ENCODE measurements at regions not wholly inside any gene's neighbourhood (a gene's known extent, or its start where the extent isn't known, plus 50 kb on each side); places are given as distances from the start of the nearest gene placed in this dataset.

DNA sequence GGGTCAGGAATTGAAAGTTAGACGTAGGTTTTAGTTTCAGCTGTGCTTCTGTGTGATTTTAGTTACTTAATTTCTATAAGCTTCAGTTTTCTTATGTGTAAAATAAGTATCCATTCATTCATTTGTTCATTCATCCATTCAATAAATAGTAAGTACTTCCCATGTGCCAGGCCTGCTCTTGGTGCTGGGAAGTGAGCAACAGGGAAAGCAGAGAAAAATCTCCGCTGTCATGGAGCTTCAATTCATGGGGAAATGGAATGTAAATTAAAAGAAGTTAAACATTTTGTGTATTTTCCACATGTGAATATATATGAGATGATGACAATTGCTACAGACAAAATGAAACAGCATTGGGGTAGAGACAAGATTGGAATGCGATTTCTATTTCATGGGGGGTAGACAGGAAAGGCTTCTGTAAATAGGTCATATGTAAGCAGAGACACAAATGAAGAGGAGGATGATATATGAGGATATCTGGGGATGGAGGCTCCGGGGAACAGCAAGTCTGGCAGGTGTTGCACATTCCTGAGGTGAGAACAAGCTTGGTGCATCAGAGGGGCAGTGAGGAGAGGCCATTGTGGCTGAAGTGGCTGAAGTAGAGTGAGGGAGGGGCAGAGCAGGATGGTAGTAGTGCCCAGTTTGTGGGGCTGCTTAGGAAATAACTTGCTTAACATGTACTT is 66.2 kb downstream of the FHIP1A start:
- H3K4me3 ChIP-seq (ENCODE audit: low read length), result no peak overlapping the region
- Mint-ChIP-seq H3K9me3 (no peaks in the 10 kb centered on the region), H3K27ac (no peak overlapping the region), H3K4me3 (no peak overlapping the region), H3K36me3 (ENCODE audit: low read depth) (no peaks in the 10 kb centered on the region), H3K4me1 (peaks cover 15% of the 10 kb centered on the region), H3K27me3 (ENCODE audit: insufficient read depth) (no peaks in the 10 kb centered on the region)
- no peaks in the 10 kb centered on the region for H3K36me3 ChIP-seq (ENCODE audit: control insufficient read depth, insufficient read depth, low read length)
- WGBS, 2 experiments (ENCODE audit: insufficient coverage in 1 of 2, insufficient read length in 1 of 2), result 86 to 90% methylated on average over 3 to 4 of the region's 4 CpGs
- no peak for DNase-seq
- TF ChIP-seq, protein P1, sequence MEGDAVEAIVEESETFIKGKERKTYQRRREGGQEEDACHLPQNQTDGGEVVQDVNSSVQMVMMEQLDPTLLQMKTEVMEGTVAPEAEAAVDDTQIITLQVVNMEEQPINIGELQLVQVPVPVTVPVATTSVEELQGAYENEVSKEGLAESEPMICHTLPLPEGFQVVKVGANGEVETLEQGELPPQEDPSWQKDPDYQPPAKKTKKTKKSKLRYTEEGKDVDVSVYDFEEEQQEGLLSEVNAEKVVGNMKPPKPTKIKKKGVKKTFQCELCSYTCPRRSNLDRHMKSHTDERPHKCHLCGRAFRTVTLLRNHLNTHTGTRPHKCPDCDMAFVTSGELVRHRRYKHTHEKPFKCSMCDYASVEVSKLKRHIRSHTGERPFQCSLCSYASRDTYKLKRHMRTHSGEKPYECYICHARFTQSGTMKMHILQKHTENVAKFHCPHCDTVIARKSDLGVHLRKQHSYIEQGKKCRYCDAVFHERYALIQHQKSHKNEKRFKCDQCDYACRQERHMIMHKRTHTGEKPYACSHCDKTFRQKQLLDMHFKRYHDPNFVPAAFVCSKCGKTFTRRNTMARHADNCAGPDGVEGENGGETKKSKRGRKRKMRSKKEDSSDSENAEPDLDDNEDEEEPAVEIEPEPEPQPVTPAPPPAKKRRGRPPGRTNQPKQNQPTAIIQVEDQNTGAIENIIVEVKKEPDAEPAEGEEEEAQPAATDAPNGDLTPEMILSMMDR (conservative IDR thresholded peaks at IDR 0.05), result no peak
- no peaks in the 10 kb centered on the region for H3K4me1 ChIP-seq (ENCODE audit: control insufficient read depth, insufficient read depth, low read length)
- H3K9ac ChIP-seq (ENCODE audit: extremely low read depth, low read length, poor library complexity, severe bottlenecking), result no peak overlapping the region
- no peaks in the 10 kb centered on the region for H3K9me3 ChIP-seq (ENCODE audit: control insufficient read depth, low read length)
- H3K27me3 ChIP-seq (ENCODE audit: control insufficient read depth, insufficient read depth, low read length, poor library complexity, severe bottlenecking), result no peaks in the 10 kb centered on the region
- no peak overlapping the region for H3K27ac ChIP-seq (ENCODE audit: low read depth, low read length)

GRCh38 chr4:151481813-151482212 is 72.8 kb downstream of the FHIP1A start:
- TF ChIP-seq, protein P1 (conservative IDR thresholded peaks at IDR 0.05), result no peak
- no peak overlapping the region for H3K4me3 Mint-ChIP-seq
- H3K9me3 Mint-ChIP-seq, result no peaks in the 10 kb centered on the region
- no peaks in the 10 kb centered on the region for H3K27me3 Mint-ChIP-seq (ENCODE audit: insufficient read depth)
- Histone ChIP-seq H3K27me3 (ENCODE audit: control insufficient read depth, insufficient read depth, low read length, poor library complexity, severe bottlenecking) (no peaks in the 10 kb centered on the region), H3K9ac (ENCODE audit: extremely low read depth, low read length, poor library complexity, severe bottlenecking) (no peak overlapping the region), H3K9me3 (ENCODE audit: control insufficient read depth, low read length) (no peaks in the 10 kb centered on the region), H3K27ac (ENCODE audit: low read depth, low read length) (no peak overlapping the region), H3K4me3 (ENCODE audit: low read length) (no peak overlapping the region), H3K36me3 (ENCODE audit: control insufficient read depth, insufficient read depth, low read length) (no peaks in the 10 kb centered on the region), H3K4me1 (ENCODE audit: control insufficient read depth, insufficient read depth, low read length) (no peaks in the 10 kb centered on the region)
- peaks cover 7% of the 10 kb centered on the region for H3K4me1 Mint-ChIP-seq
- H3K27ac Mint-ChIP-seq, result no peak overlapping the region
- DNase-seq, result no peak
- H3K36me3 Mint-ChIP-seq (ENCODE audit: low read depth), result no peaks in the 10 kb centered on the region
- 89 to 97% methylated on average over 3 to 4 of the region's 4 CpGs for WGBS, 2 experiments (ENCODE audit: insufficient coverage in 1 of 2, insufficient read length in 1 of 2)

DNA sequence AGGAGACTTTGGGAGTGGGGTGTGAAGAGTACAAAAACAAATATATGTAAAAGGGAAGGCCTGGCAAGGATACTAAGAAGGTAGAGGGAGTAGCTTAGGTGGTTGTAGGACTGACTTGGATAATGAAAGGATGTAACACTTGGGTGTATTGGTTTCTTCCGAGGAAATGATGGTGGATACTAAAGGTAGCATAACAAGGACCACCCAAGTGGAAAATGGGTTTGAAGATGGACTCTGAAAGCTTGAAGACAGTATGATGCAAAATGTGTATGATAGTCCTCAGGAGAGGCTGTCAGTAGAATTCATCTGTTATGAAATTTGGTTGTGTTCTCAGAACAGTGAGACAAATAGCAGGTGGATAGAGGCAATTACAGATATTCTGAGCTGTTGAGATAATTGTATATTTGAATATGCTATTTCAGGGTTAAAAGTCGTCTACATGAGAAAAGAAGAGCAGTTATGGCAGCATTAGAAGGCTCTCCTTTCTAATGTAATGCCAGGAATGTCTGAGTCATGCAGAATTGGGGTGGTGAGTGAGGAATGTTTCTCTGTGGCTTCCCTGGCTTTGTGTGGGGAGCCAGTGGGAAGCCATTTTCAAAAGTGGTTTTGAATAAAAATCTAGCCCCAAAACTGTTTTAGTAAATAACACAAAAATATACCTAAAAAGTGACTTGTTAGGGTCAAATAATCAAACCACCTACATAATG is 75.6 kb downstream of the FHIP1A start:
- Mint-ChIP-seq H3K27ac (peak overlapping the region; percentile 88), H3K4me1 (peaks cover 17% of the 10 kb centered on the region), H3K36me3 (ENCODE audit: low read depth) (no peaks in the 10 kb centered on the region), H3K9me3 (no peaks in the 10 kb centered on the region), H3K4me3 (no peak overlapping the region), H3K27me3 (ENCODE audit: insufficient read depth) (no peaks in the 10 kb centered on the region)
- Histone ChIP-seq H3K9ac (ENCODE audit: extremely low read depth, low read length, poor library complexity, severe bottlenecking) (no peak overlapping the region), H3K36me3 (ENCODE audit: control insufficient read depth, insufficient read depth, low read length) (no peaks in the 10 kb centered on the region), H3K27me3 (ENCODE audit: control insufficient read depth, insufficient read depth, low read length, poor library complexity, severe bottlenecking) (no peaks in the 10 kb centered on the region), H3K27ac (ENCODE audit: low read depth, low read length) (peak overlapping the region; percentile 29), H3K9me3 (ENCODE audit: control insufficient read depth, low read length) (no peaks in the 10 kb centered on the region), H3K4me3 (ENCODE audit: low read length) (no peak overlapping the region), H3K4me1 (ENCODE audit: control insufficient read depth, insufficient read depth, low read length) (no peaks in the 10 kb centered on the region)
- 10 to 33% methylated on average over 2 of the region's 2 CpGs for WGBS, 2 experiments (ENCODE audit: insufficient coverage in 1 of 2, insufficient read length in 1 of 2)
- TF ChIP-seq, protein P1 (conservative IDR thresholded peaks at IDR 0.05), result no peak
- peak; percentile 68 for DNase-seq

Data from endodermal cell (in vitro differentiated cells).